Neuronal stem cell (in vitro differentiated cells): ENCODE measurements at regions not wholly inside any gene's neighbourhood (a gene's known extent, or its start where the extent isn't known, plus 50 kb on each side); places are given as distances from the start of the nearest gene placed in this dataset.

Source experiments
- DNase-seq: peaks from one replicate; pipeline ENCODE4 v3.0.0-alpha.2; 2013; ENCODE audit warnings: low spot score
- H2AFZ ChIP-seq: one replicate; pipeline ENCODE4 v1.6.1; 2013; ENCODE audit warnings: mild to moderate bottlenecking, low read length, inconsistent platforms
- H2AK5ac ChIP-seq: 2 replicates; pipeline ENCODE4 v1.6.1; 2013; ENCODE audit warnings: low read depth, mild to moderate bottlenecking, inconsistent platforms, low read length, moderate library complexity, mixed read lengths
- H2BK120ac ChIP-seq: 2 replicates; pipeline ENCODE4 v1.6.1; 2013; ENCODE audit warnings: low read depth, mild to moderate bottlenecking, inconsistent platforms, low read length, moderate library complexity, mixed read lengths
- H2BK12ac ChIP-seq: one replicate; pipeline ENCODE4 v1.6.1; 2013; ENCODE audit warnings: low read length, inconsistent platforms
- H2BK15ac ChIP-seq: 2 replicates; pipeline ENCODE4 v1.6.1; 2013; ENCODE audit warnings: mild to moderate bottlenecking, low read length, inconsistent platforms, mixed read lengths
- H2BK5ac ChIP-seq: one replicate; pipeline ENCODE4 v1.6.1; 2013; ENCODE audit warnings: inconsistent platforms, mild to moderate bottlenecking, low read length, moderate library complexity
- H3K14ac ChIP-seq: one replicate; pipeline ENCODE4 v1.6.1; 2013; ENCODE audit warnings: low read length, inconsistent platforms
- H3K18ac ChIP-seq: 2 replicates; pipeline ENCODE4 v1.6.1; 2013; ENCODE audit warnings: low read length, inconsistent platforms
- H3K23ac ChIP-seq: 2 replicates; pipeline ENCODE4 v1.6.1; 2013; ENCODE audit warnings: low read depth, mild to moderate bottlenecking, mixed read lengths, low read length, inconsistent platforms; ENCODE audit not compliant: poor library complexity
- H3K27ac ChIP-seq: replicated peaks from 3 replicates; pipeline ENCODE4 v1.5.1; 2013; ENCODE audit warnings: low read length, inconsistent platforms
- H3K27me3 ChIP-seq, 3 experiments: 2 replicates each; pipeline ENCODE4 v1.6.1; 2013; ENCODE audit warnings: low read length in 3 of 3, mild to moderate bottlenecking in 2 of 3, inconsistent platforms in 1 of 3, low read depth in 1 of 3, mixed read lengths in 1 of 3, moderate library complexity in 1 of 3; ENCODE audit not compliant: control insufficient read depth in 3 of 3, insufficient read depth in 3 of 3
- H3K36me3 ChIP-seq, 2 donors: replicated peaks in 1 of 2; 2 replicates each; pipeline ENCODE4 v1.6.1; 2013; ENCODE audit warnings: low read length in 2 of 2; ENCODE audit not compliant: control insufficient read depth in 2 of 2, insufficient read depth in 2 of 2
- H3K4ac ChIP-seq: 2 replicates; pipeline ENCODE4 v1.6.1; 2013; ENCODE audit warnings: inconsistent platforms, mild to moderate bottlenecking, low read length, moderate library complexity
- H3K4me1 ChIP-seq, 2 donors: 1 replicate in 1 of 2; 2 replicates in 1 of 2; pipeline ENCODE4 v1.6.1; 2013; ENCODE audit warnings: low read length in 2 of 2, low read depth in 1 of 2; ENCODE audit not compliant: control insufficient read depth in 2 of 2, insufficient read depth in 1 of 2
- H3K4me2 ChIP-seq: one replicate; pipeline ENCODE4 v1.6.1; 2013; ENCODE audit warnings: mild to moderate bottlenecking, low read length, inconsistent platforms; ENCODE audit not compliant: insufficient read depth, poor library complexity, severe bottlenecking
- H3K4me3 ChIP-seq, 2 donors: 2 replicates each; pipeline ENCODE4 v1.5.1; 2013; ENCODE audit warnings: low read length in 2 of 2, mild to moderate bottlenecking in 2 of 2, inconsistent platforms in 1 of 2, moderate library complexity in 1 of 2
- H3K79me1 ChIP-seq: one replicate; pipeline ENCODE4 v1.6.1; 2013; ENCODE audit warnings: low read depth, mild to moderate bottlenecking, inconsistent platforms, low read length, moderate library complexity
- H3K9ac ChIP-seq: one replicate; pipeline ENCODE4 v1.6.1; 2013; ENCODE audit warnings: mild to moderate bottlenecking, low read depth, low read length, inconsistent platforms; ENCODE audit not compliant: poor library complexity
- H3K9me3 ChIP-seq, 2 donors: replicated peaks in 1 of 2; 2 replicates each; pipeline versions ENCODE3 to v1.6.1; 2013; ENCODE audit warnings: low read length in 2 of 2, mild to moderate bottlenecking in 2 of 2, inconsistent platforms in 1 of 2, low read depth in 1 of 2, mixed read lengths in 1 of 2, moderate library complexity in 1 of 2; ENCODE audit not compliant: control insufficient read depth in 2 of 2, insufficient read depth in 1 of 2
- H4K8ac ChIP-seq: one replicate; pipeline ENCODE4 v1.6.1; 2013; ENCODE audit warnings: low read depth, mild to moderate bottlenecking, inconsistent platforms, low read length, moderate library complexity
- H4K91ac ChIP-seq: one replicate; pipeline ENCODE4 v1.6.1; 2013; ENCODE audit warnings: low read length, low read depth, mild to moderate bottlenecking, inconsistent platforms; ENCODE audit not compliant: poor library complexity
- WGBS, 2 donors: extraction: QIAGEN DNeasy Blood & Tissue Kit; methylation state at CpG; one replicate each; pipeline ENCODE4 v1.1.7; 2013; ENCODE audit warnings: missing lambda C conversion rate in 2 of 2, mixed read lengths in 1 of 2; ENCODE audit not compliant: insufficient read length in 2 of 2, insufficient replicate concordance in 1 of 2; ENCODE audit errors: extremely low coverage in 2 of 2; 5-methylcytosine and 5-hydroxymethylcytosine counted together

DNA sequence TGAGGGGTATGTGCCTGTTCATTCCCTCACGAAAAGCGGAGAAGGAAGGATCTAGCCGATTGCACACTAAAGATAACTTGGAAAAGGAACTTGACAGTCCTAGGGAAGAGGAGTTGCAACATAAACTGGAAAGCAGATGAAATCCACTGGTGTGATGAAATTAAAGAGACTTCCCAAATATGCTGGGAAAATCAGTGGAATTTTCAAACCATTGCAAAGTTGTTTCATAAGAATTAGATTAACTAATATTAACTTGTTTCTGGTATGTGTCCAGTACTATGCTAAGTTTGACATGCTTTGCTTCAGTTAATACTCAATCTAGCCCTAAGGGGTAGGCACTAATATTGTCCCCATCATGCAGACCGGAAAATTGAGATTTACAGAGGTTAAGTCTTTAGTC, 222.7 kb downstream of the IKZF2 start:
- H3K4me1 ChIP-seq = peaks cover 0 to 5% of the 10 kb centered on the region in 2 donors
- H2BK15ac ChIP-seq = no peak overlapping the region
- no peak for DNase-seq
- peaks cover 2 to 11% of the 10 kb centered on the region in 2 donors for H3K9me3 ChIP-seq
- H2BK5ac ChIP-seq = no peak overlapping the region
- no peak overlapping the region for H3K23ac ChIP-seq
- no peaks in the 10 kb centered on the region for H3K27me3 ChIP-seq
- H3K79me1 ChIP-seq = no peaks in the 10 kb centered on the region
- H3K9ac ChIP-seq = no peak overlapping the region
- H3K4me3 ChIP-seq = no peak overlapping the region
- no peak overlapping the region for H2BK12ac ChIP-seq
- no peak overlapping the region for H4K91ac ChIP-seq
- peak overlapping the region; percentile 19 for H2AFZ ChIP-seq
- no peak overlapping the region for H2BK120ac ChIP-seq
- no peak overlapping the region for H3K27ac ChIP-seq
- no peak overlapping the region for H4K8ac ChIP-seq
- H3K4ac ChIP-seq = no peak overlapping the region
- no CpG with 5 or more reads among the region's 4 CpGs for WGBS, 2 donors
- H3K14ac ChIP-seq = no peak overlapping the region
- no peak overlapping the region for H3K18ac ChIP-seq
- H3K4me2 ChIP-seq = no peak overlapping the region
- no peaks in the 10 kb centered on the region for H3K36me3 ChIP-seq
- H2AK5ac ChIP-seq = no peak overlapping the region

- H3K18ac ChIP-seq = no peak overlapping the region
- H3K36me3 ChIP-seq = no peaks in the 10 kb centered on the region
These were observed 224.5 kb downstream of the IKZF2 start for GRCh38 chr2:212926940-212927339.

GRCh38 chr2:212923393-212923792, 228.0 kb downstream of the IKZF2 start:
- Histone ChIP-seq H3K4me3 (no peak overlapping the region), H2BK120ac (no peak overlapping the region), H3K79me1 (no peaks in the 10 kb centered on the region), H3K4ac (no peak overlapping the region), H2AFZ (no peak overlapping the region), H2AK5ac (no peak overlapping the region), H3K14ac (no peak overlapping the region), H3K4me1 (peaks cover 0 to 5% of the 10 kb centered on the region in 2 donors), H3K27ac (no peak overlapping the region), H2BK12ac (no peak overlapping the region), H4K91ac (no peak overlapping the region), H3K18ac (no peak overlapping the region), H3K36me3 (no peaks in the 10 kb centered on the region), H3K4me2 (no peak overlapping the region), H2BK5ac (no peak overlapping the region), H3K23ac (no peak overlapping the region), H4K8ac (no peak overlapping the region), H3K27me3 (no peaks in the 10 kb centered on the region), H3K9ac (no peak overlapping the region), H2BK15ac (no peak overlapping the region), H3K9me3 (peaks cover 2 to 11% of the 10 kb centered on the region in 2 donors)
- DNase-seq = no peak
- no CpG with 5 or more reads among the region's 1 CpG for WGBS, 2 donors

More at GRCh38 chr2:212926940-212927339, 224.5 kb downstream of the IKZF2 start:
- Histone ChIP-seq H3K9me3 (peaks cover 2 to 11% of the 10 kb centered on the region in 2 donors), H2BK5ac (no peak overlapping the region), H4K8ac (no peak overlapping the region), H3K23ac (no peak overlapping the region), H2BK120ac (no peak overlapping the region), H3K27ac (no peak overlapping the region), H3K4ac (no peak overlapping the region), H2BK15ac (no peak overlapping the region), H3K14ac (no peak overlapping the region), H2AK5ac (no peak overlapping the region), H2AFZ (peak overlapping the region; percentile 50), H3K4me3 (no peak overlapping the region), H2BK12ac (no peak overlapping the region), H4K91ac (no peak overlapping the region), H3K79me1 (no peaks in the 10 kb centered on the region), H3K4me2 (no peak overlapping the region), H3K27me3 (no peaks in the 10 kb centered on the region), H3K4me1 (peaks cover 0 to 7% of the 10 kb centered on the region in 2 donors), H3K9ac (no peak overlapping the region)
- no CpG with 5 or more reads among the region's 4 CpGs for WGBS, 2 donors
- no peak for DNase-seq

DNA sequence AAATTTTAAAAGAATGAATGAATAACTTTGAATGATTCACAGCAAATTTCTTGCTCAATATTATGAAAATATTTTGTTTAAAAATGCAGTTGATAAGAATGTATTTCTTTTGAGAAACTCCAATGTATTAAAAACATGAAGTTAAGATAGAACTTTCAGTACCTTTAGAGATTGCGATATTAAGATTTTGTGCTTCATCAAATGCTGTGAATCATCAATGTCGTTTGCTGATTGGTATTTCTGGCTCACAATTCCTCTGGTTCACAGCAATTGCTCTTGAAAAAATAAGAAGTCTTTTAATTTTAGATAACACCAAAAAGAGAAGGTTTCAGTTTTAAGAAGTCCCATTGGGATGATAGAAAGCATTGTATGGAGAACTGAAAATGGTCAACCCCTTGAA, 228.7 kb downstream of the IKZF2 start:
- Histone ChIP-seq H3K27me3 (no peaks in the 10 kb centered on the region), H3K36me3 (no peaks in the 10 kb centered on the region), H3K9me3 (peaks cover 2 to 11% of the 10 kb centered on the region in 2 donors), H2BK15ac (no peak overlapping the region), H3K4me2 (no peak overlapping the region), H4K8ac (no peak overlapping the region), H3K14ac (no peak overlapping the region), H3K4me1 (peaks cover 0 to 5% of the 10 kb centered on the region in 2 donors), H2BK120ac (no peak overlapping the region), H2AFZ (no peak overlapping the region), H2BK5ac (no peak overlapping the region), H3K18ac (no peak overlapping the region), H3K23ac (no peak overlapping the region), H3K79me1 (no peaks in the 10 kb centered on the region), H3K27ac (no peak overlapping the region), H3K4me3 (no peak overlapping the region), H2BK12ac (no peak overlapping the region), H2AK5ac (no peak overlapping the region), H3K4ac (no peak overlapping the region), H3K9ac (no peak overlapping the region), H4K91ac (no peak overlapping the region)
- no peak for DNase-seq
- no CpG with 5 or more reads among the region's 2 CpGs for WGBS, 2 donors
